PFSK-1 (cell line): ENCODE measurements at regions not wholly inside any gene's neighbourhood (a gene's known extent, or its start where the extent isn't known, plus 50 kb on each side); places are given as distances from the start of the nearest gene placed in this dataset.

Experiments
- FOXP2 ChIP-seq: optimal IDR thresholded peaks from 2 replicates; pipeline ENCODE3; 2011; ENCODE audit warnings: borderline replicate concordance, control low read depth, inconsistent platforms; ENCODE audit not compliant: insufficient read depth; ENCODE audit errors: extremely low read length, extremely low read depth
- TF ChIP-seq, protein P1 (sequence below), 2 experiments: IDR thresholded peaks; 2 replicates each; pipeline versions ENCODE4 v1.6.1 to v1.8.0; 2011 to 2012; ENCODE audit warnings: low read depth in 2 of 2, low read length in 2 of 2, control low read depth in 1 of 2, inconsistent platforms in 1 of 2, mild to moderate bottlenecking in 1 of 2, moderate library complexity in 1 of 2; ENCODE audit not compliant: insufficient read depth in 1 of 2

GRCh38 chr4:23516716-23517115 is 373.1 kb downstream of the PPARGC1A start:
- TF ChIP-seq, protein P1, sequence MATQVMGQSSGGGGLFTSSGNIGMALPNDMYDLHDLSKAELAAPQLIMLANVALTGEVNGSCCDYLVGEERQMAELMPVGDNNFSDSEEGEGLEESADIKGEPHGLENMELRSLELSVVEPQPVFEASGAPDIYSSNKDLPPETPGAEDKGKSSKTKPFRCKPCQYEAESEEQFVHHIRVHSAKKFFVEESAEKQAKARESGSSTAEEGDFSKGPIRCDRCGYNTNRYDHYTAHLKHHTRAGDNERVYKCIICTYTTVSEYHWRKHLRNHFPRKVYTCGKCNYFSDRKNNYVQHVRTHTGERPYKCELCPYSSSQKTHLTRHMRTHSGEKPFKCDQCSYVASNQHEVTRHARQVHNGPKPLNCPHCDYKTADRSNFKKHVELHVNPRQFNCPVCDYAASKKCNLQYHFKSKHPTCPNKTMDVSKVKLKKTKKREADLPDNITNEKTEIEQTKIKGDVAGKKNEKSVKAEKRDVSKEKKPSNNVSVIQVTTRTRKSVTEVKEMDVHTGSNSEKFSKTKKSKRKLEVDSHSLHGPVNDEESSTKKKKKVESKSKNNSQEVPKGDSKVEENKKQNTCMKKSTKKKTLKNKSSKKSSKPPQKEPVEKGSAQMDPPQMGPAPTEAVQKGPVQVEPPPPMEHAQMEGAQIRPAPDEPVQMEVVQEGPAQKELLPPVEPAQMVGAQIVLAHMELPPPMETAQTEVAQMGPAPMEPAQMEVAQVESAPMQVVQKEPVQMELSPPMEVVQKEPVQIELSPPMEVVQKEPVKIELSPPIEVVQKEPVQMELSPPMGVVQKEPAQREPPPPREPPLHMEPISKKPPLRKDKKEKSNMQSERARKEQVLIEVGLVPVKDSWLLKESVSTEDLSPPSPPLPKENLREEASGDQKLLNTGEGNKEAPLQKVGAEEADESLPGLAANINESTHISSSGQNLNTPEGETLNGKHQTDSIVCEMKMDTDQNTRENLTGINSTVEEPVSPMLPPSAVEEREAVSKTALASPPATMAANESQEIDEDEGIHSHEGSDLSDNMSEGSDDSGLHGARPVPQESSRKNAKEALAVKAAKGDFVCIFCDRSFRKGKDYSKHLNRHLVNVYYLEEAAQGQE (IDR thresholded peaks at IDR 0.05; ENCODE audit: insufficient read depth in 1 of 2, low read depth in 2 of 2, low read length in 2 of 2) = peak in 1 of 2 experiments; percentile 86; a peak in 2 of 4 replicates
- TF ChIP-seq FOXP2 = no peak
